GM23248 (cell line): ENCODE measurements at regions not wholly inside any gene's neighbourhood (a gene's known extent, or its start where the extent isn't known, plus 50 kb on each side); places are given as distances from the start of the nearest gene placed in this dataset.

Experiments
- DNase-seq: peaks from one replicate; pipeline ENCODE4 v3.0.0-alpha.2; 2015
- H2AFZ ChIP-seq: fragments of 200-600 bp; sonication (generic); 2 replicates; pipeline ENCODE4 v1.6.1; 2016; ENCODE audit warnings: antibody characterized with exemption
- H3F3A ChIP-seq: fragments of 200-600 bp; sonication (generic); 2 replicates; pipeline ENCODE4 v1.6.1; 2016; ENCODE audit warnings: mild to moderate bottlenecking, antibody characterized with exemption, mixed run types; ENCODE audit not compliant: insufficient read depth
- H3K27ac ChIP-seq: fragments of 200-600 bp; sonication (generic); 2 replicates; pipeline ENCODE4 v1.5.1; 2016; ENCODE audit warnings: mild to moderate bottlenecking
- H3K27me3 ChIP-seq: fragments of 200-600 bp; sonication (generic); replicated peaks from 2 replicates; pipeline ENCODE4 v1.6.1; 2016; ENCODE audit warnings: mild to moderate bottlenecking; ENCODE audit not compliant: insufficient read depth
- H3K36me3 ChIP-seq: fragments of 200-600 bp; sonication (generic); 2 replicates; pipeline ENCODE4 v1.6.1; 2016; ENCODE audit warnings: low read depth, mild to moderate bottlenecking
- H3K4me1 ChIP-seq: fragments of 200-600 bp; sonication (generic); 2 replicates; pipeline ENCODE4 v1.6.1; 2016; ENCODE audit warnings: mild to moderate bottlenecking; ENCODE audit not compliant: insufficient read depth
- H3K4me2 ChIP-seq: fragments of 200-600 bp; sonication (generic); one replicate; pipeline ENCODE4 v1.6.1; 2016; ENCODE audit warnings: mild to moderate bottlenecking; ENCODE audit not compliant: unreplicated experiment
- H3K4me3 ChIP-seq: fragments of 200-600 bp; sonication (generic); 2 replicates; pipeline ENCODE4 v1.5.1; 2016; ENCODE audit warnings: mild to moderate bottlenecking
- H3K79me2 ChIP-seq: fragments of 200-600 bp; sonication (generic); 2 replicates; pipeline ENCODE4 v1.6.1; 2016; ENCODE audit warnings: mild to moderate bottlenecking; ENCODE audit not compliant: insufficient read depth
- H3K9ac ChIP-seq: fragments of 200-600 bp; sonication (generic); 2 replicates; pipeline ENCODE4 v1.6.1; 2016; ENCODE audit warnings: mild to moderate bottlenecking
- H3K9me2 ChIP-seq: fragments of 200-600 bp; sonication (generic); 2 replicates; pipeline ENCODE4 v1.6.1; 2016; ENCODE audit warnings: mixed run types, mild to moderate bottlenecking, moderate library complexity; ENCODE audit not compliant: insufficient read depth
- H3K9me3 ChIP-seq: fragments of 200-600 bp; sonication (generic); one replicate; pipeline ENCODE4 v1.6.1; 2017; ENCODE audit warnings: low read depth
- H4K20me1 ChIP-seq: fragments of 200-600 bp; sonication (generic); 2 replicates; pipeline ENCODE4 v1.6.0; 2016; ENCODE audit not compliant: insufficient read depth
- EZH2 ChIP-seq: fragments of 200-600 bp; sonication (generic); IDR thresholded peaks from 2 replicates; pipeline ENCODE4 v1.6.1; 2018; ENCODE audit warnings: antibody characterized with exemption, mild to moderate bottlenecking; ENCODE audit not compliant: insufficient read depth, poor library complexity, severe bottlenecking
- EZH2phosphoT487 ChIP-seq: fragments of 200-600 bp; sonication (generic); IDR thresholded peaks from 2 replicates; pipeline ENCODE4 v1.6.1; 2018; ENCODE audit warnings: antibody characterized with exemption, moderate library complexity, mild to moderate bottlenecking, low read depth; ENCODE audit not compliant: insufficient read depth
- WGBS, 2 experiments: methylation state at CpG; one replicate each; pipeline ENCODE4 v1.1.6; 2015 to 2017; ENCODE audit warnings: low lambda C conversion rate in 2 of 2, low coverage in 1 of 2; ENCODE audit errors: missing lambda C conversion rate in 2 of 2; 5-methylcytosine and 5-hydroxymethylcytosine counted together
- in situ Hi-C: fragments of 300-500 bp; cut with MboI; formaldehyde crosslinking; loops from 2 replicates; pipeline ENCODE4 v1.15.0; 2020

- no peaks in the 10 kb centered on the region for H3K79me2 ChIP-seq
- in situ Hi-C loops: no loop called here
- H3K4me3 ChIP-seq: no peak overlapping the region
- H3K27ac ChIP-seq: no peak overlapping the region
- DNase-seq: no peak
- no peak overlapping the region for H3K9ac ChIP-seq
- H3K27me3 ChIP-seq: no peaks in the 10 kb centered on the region
- no peaks in the 10 kb centered on the region for H3K9me3 ChIP-seq
- 8 to 10% methylated on average over 2 of the region's 2 CpGs for WGBS, 2 experiments
- TF ChIP-seq EZH2phosphoT487: no peak
- TF ChIP-seq EZH2: no peak
- no peak overlapping the region for H2AFZ ChIP-seq
- no peaks in the 10 kb centered on the region for H3K9me2 ChIP-seq
- H3K4me2 ChIP-seq: no peak overlapping the region
- H3F3A ChIP-seq: no peaks in the 10 kb centered on the region
- no peaks in the 10 kb centered on the region for H3K36me3 ChIP-seq
- H4K20me1 ChIP-seq: no peaks in the 10 kb centered on the region
- H3K4me1 ChIP-seq: no peaks in the 10 kb centered on the region
Observed at GRCh38 chr9:118836891-118837290, 532.3 kb downstream of the BRINP1 start.

DNA sequence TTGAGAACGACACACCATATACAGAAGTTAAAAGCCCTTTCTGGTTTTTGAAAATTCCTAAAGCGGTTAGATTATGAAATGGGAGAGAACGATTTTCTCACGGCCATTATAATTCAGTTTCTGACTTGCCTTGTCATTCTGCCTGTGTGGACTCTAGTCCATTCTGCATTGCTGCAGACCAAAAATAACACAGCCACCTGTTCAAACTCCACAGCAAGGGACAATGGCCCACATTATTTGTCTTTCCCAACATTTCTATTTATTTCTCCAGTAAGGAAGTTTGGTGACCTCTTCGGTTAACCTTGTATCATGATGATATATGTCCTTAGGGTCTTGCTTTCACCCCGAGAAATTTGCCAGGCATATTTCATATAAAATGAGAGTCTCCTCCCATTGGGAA is 497.7 kb downstream of the BRINP1 start:
- in situ Hi-C loops: no loop called here
- no peaks in the 10 kb centered on the region for H3K36me3 ChIP-seq
- H4K20me1 ChIP-seq: no peaks in the 10 kb centered on the region
- H3K4me1 ChIP-seq: no peaks in the 10 kb centered on the region
- H3K9me2 ChIP-seq: no peaks in the 10 kb centered on the region
- H3K27me3 ChIP-seq: peaks cover 7% of the 10 kb centered on the region; the same call in 1 of the 2 replicates
- H3F3A ChIP-seq: no peaks in the 10 kb centered on the region
- no peak overlapping the region for H3K27ac ChIP-seq
- no peak overlapping the region for H3K4me3 ChIP-seq
- no peak overlapping the region for H3K9ac ChIP-seq
- WGBS, 2 experiments: 45 to 46% methylated on average over 6 of the region's 6 CpGs
- H3K4me2 ChIP-seq: no peak overlapping the region
- no peak for TF ChIP-seq EZH2
- no peak for TF ChIP-seq EZH2phosphoT487
- no peak for DNase-seq
- no peak overlapping the region for H2AFZ ChIP-seq
- no peaks in the 10 kb centered on the region for H3K79me2 ChIP-seq
- H3K9me3 ChIP-seq: no peaks in the 10 kb centered on the region

DNA sequence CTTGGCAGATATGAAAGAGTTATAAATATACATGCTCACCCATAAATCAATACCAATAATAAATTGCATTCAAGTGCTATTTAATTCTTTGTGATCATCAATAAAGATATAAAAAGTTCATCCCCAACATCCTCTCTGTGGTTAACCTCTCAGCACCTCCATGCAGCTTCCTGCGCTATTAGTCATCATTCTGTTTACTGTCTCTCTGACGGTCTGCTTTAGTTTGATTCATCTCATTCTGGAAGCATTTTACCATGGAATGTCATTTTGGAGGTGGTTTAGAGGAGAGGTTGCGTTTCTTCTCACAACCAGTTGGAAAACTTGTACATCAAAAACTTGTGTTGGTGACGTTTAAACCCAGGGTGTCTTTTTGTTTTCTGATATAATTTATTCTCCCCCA is 486.6 kb downstream of the BRINP1 start:
- Histone ChIP-seq H3K27ac (no peak overlapping the region), H3K79me2 (no peaks in the 10 kb centered on the region), H3K9me3 (no peaks in the 10 kb centered on the region), H3K4me2 (no peak overlapping the region), H3F3A (0 out of 2 replicates have a peak, but pooled peaks cover 4% of the 10 kb centered on the region), H3K9me2 (no peaks in the 10 kb centered on the region), H3K9ac (no peak overlapping the region), H4K20me1 (no peaks in the 10 kb centered on the region), H3K36me3 (no peaks in the 10 kb centered on the region), H3K4me1 (peaks cover 12% of the 10 kb centered on the region), H2AFZ (no peak overlapping the region), H3K4me3 (no peak overlapping the region), H3K27me3 (peaks cover 3% of the 10 kb centered on the region; the same call in 1 of the 2 replicates)
- 31 to 36% methylated on average over 4 of the region's 4 CpGs for WGBS, 2 experiments
- in situ Hi-C loops: no loop called here
- TF ChIP-seq EZH2phosphoT487: no peak
- no peak for TF ChIP-seq EZH2
- DNase-seq: peak; percentile 55

DNA sequence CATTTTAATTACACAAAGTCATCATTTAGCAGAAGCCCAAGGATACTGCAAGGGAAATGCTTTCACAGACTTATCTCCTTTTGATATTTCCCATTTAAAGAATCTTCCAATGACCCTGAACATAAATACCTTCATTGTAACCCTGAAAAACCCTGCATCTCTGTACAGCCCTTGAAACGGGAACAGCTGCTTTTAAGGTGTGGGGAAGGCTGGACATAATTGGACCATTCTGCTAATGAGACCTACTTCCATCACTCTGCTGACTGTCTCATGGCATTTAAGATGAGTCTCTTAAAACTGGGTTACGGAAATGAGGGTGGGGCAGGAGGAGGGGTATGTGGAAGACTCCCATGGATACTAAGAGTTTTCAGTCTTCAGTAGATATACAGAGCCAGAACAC is 485.8 kb downstream of the BRINP1 start:
- no peaks in the 10 kb centered on the region for H3K79me2 ChIP-seq
- H3F3A ChIP-seq: 0 out of 2 replicates have a peak, but pooled peaks cover 4% of the 10 kb centered on the region
- no peak overlapping the region for H2AFZ ChIP-seq
- peaks cover 12% of the 10 kb centered on the region for H3K4me1 ChIP-seq
- H3K9me2 ChIP-seq: no peaks in the 10 kb centered on the region
- H4K20me1 ChIP-seq: no peaks in the 10 kb centered on the region
- no peak overlapping the region for H3K9ac ChIP-seq
- in situ Hi-C loops: no loop called here
- no peak overlapping the region for H3K27ac ChIP-seq
- WGBS, 2 experiments: 47 to 61% methylated on average over 2 of the region's 2 CpGs
- no peak for DNase-seq
- TF ChIP-seq EZH2: no peak
- TF ChIP-seq EZH2phosphoT487: no peak
- no peaks in the 10 kb centered on the region for H3K9me3 ChIP-seq
- peaks cover 3% of the 10 kb centered on the region for H3K27me3 ChIP-seq
- no peaks in the 10 kb centered on the region for H3K36me3 ChIP-seq
- no peak overlapping the region for H3K4me3 ChIP-seq
- no peak overlapping the region for H3K4me2 ChIP-seq

DNA sequence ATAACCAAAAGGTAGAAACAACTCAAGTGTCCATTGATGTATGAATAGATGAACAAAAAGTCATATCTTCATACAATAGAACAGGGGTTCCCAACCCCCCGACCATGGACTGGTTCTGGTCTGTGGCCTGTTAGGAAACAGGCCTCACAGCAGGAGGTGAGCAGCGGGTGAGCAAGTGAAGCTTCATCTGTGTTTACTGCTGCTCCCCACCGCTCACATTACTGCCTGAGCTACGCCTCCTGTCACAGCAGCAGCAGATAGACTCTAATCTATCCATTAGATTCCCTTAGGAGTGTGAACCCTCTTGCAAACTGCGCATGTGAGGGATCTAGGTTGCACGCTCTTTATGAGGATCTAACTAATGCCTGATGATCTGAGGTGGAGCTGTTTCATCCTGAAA is 478.0 kb downstream of the BRINP1 start:
- H3K36me3 ChIP-seq: no peaks in the 10 kb centered on the region
- no peaks in the 10 kb centered on the region for H4K20me1 ChIP-seq
- no peak overlapping the region for H3K4me2 ChIP-seq
- no peak overlapping the region for H3K4me3 ChIP-seq
- H2AFZ ChIP-seq: no peak overlapping the region
- no peak for TF ChIP-seq EZH2
- no peak for TF ChIP-seq EZH2phosphoT487
- no peaks in the 10 kb centered on the region for H3F3A ChIP-seq
- no peak overlapping the region for H3K9ac ChIP-seq
- H3K9me2 ChIP-seq: no peaks in the 10 kb centered on the region
- no peaks in the 10 kb centered on the region for H3K79me2 ChIP-seq
- DNase-seq: no peak
- no peak overlapping the region for H3K27ac ChIP-seq
- peaks cover 8% of the 10 kb centered on the region; the same call in 1 of the 2 replicates for H3K27me3 ChIP-seq
- in situ Hi-C loops: no loop called here
- WGBS, 2 experiments: 33 to 34% methylated on average over 6 of the region's 6 CpGs
- no peaks in the 10 kb centered on the region for H3K9me3 ChIP-seq
- no peaks in the 10 kb centered on the region for H3K4me1 ChIP-seq
